SK-N-SH treated with all-trans-retinoic acid at 6 μM for 48 hours (cell line): ENCODE measurements at regions not wholly inside any gene's neighbourhood (a gene's known extent, or its start where the extent isn't known, plus 50 kb on each side); places are given as distances from the start of the nearest gene placed in this dataset.

Source experiments
- ATAC-seq: fragments of 200-7000 bp; cut with Tn5 transposase; 3 replicates; pipeline ENCODE4 v1.9.1; 2020; ENCODE audit warnings: mild to moderate bottlenecking, moderate library complexity
- ARNTL ChIP-seq: fragments of 450-650 bp; formaldehyde crosslinking; IDR thresholded peaks from 2 replicates; pipeline ENCODE4 v1.5.0; 2020; ENCODE audit warnings: low read depth, mild to moderate bottlenecking, moderate library complexity, borderline replicate concordance
- BACH2 ChIP-seq: fragments of 250-450 bp; sonication (Bioruptor Pico); IDR thresholded peaks from 2 replicates; pipeline ENCODE4 v1.9.0; 2021; ENCODE audit warnings: mild to moderate bottlenecking, borderline replicate concordance
- CSRNP3 ChIP-seq: fragments of 250-450 bp; sonication (Bioruptor Pico); IDR thresholded peaks from 2 replicates; pipeline ENCODE4 v1.5.1; 2021; ENCODE audit warnings: mild to moderate bottlenecking, moderate library complexity
- ESRRG ChIP-seq: fragments of 250-450 bp; sonication (Bioruptor Pico); IDR thresholded peaks from 2 replicates; pipeline ENCODE4 v1.6.1; 2021; ENCODE audit warnings: mild to moderate bottlenecking
- GLIS3 ChIP-seq: fragments of 250-450 bp; sonication (Bioruptor Pico); IDR thresholded peaks from 2 replicates; pipeline ENCODE4 v1.5.0; 2020; ENCODE audit warnings: mild to moderate bottlenecking, moderate library complexity
- ISL1 ChIP-seq: fragments of 250-450 bp; sonication (Bioruptor Pico); IDR thresholded peaks from 2 replicates; pipeline ENCODE4 v2.1.2; 2022; ENCODE audit warnings: mild to moderate bottlenecking, moderate library complexity
- PPARA ChIP-seq: fragments of 250-450 bp; sonication (Bioruptor Pico); IDR thresholded peaks from 2 replicates; pipeline ENCODE4 v1.5.0; 2020; ENCODE audit warnings: mild to moderate bottlenecking, borderline replicate concordance
- RARB ChIP-seq: fragments of 250-450 bp; sonication (Bioruptor Pico); IDR thresholded peaks from 2 replicates; pipeline ENCODE4 v1.8.0; 2021; ENCODE audit warnings: mild to moderate bottlenecking, moderate library complexity
- SNAI2 ChIP-seq: fragments of 250-450 bp; sonication (Bioruptor Pico); IDR thresholded peaks from 2 replicates; pipeline ENCODE4 v1.5.0; 2020; ENCODE audit warnings: mild to moderate bottlenecking, moderate library complexity
- TCF4 ChIP-seq: fragments of 250-450 bp; sonication (Bioruptor Pico); IDR thresholded peaks from 2 replicates; pipeline ENCODE4 v1.8.0; 2021; ENCODE audit warnings: mild to moderate bottlenecking, moderate library complexity, borderline replicate concordance
- ZC3H10 ChIP-seq: fragments of 250-450 bp; sonication (Bioruptor Pico); IDR thresholded peaks from 2 replicates; pipeline ENCODE4 v1.5.1; 2021; ENCODE audit warnings: mild to moderate bottlenecking, moderate library complexity
- ZFP3 ChIP-seq: fragments of 250-450 bp; sonication (Bioruptor Pico); IDR thresholded peaks from 2 replicates; pipeline ENCODE4 v1.5.0; 2020; ENCODE audit warnings: mild to moderate bottlenecking, moderate library complexity
- ZFP30 ChIP-seq: fragments of 450-650 bp; formaldehyde crosslinking; IDR thresholded peaks from 2 replicates; pipeline ENCODE4 v1.5.0; 2022; ENCODE audit warnings: mild to moderate bottlenecking, moderate library complexity
- ZNF565 ChIP-seq: fragments of 450-650 bp; formaldehyde crosslinking; conservative IDR thresholded peaks from 2 replicates; pipeline ENCODE4 v1.5.0; 2020; ENCODE audit warnings: low read depth, mild to moderate bottlenecking, moderate library complexity
- ZNF70 ChIP-seq: fragments of 450-650 bp; formaldehyde crosslinking; IDR thresholded peaks from 2 replicates; pipeline ENCODE4 v1.5.0; 2020; ENCODE audit warnings: mild to moderate bottlenecking, moderate library complexity
- ZNF8 ChIP-seq: fragments of 450-650 bp; formaldehyde crosslinking; IDR thresholded peaks from 2 replicates; pipeline ENCODE4 v1.5.0; 2020; ENCODE audit warnings: mild to moderate bottlenecking, moderate library complexity
- TF ChIP-seq, protein P1 (sequence below): fragments of 250-450 bp; sonication (Bioruptor Pico); IDR thresholded peaks from 2 replicates; pipeline ENCODE4 v1.8.0; 2020; ENCODE audit warnings: mild to moderate bottlenecking, moderate library complexity, borderline replicate concordance
- TF ChIP-seq, protein P2 (sequence below): fragments of 250-450 bp; sonication (Bioruptor Pico); IDR thresholded peaks from 2 replicates; pipeline ENCODE4 v1.5.0; 2020; ENCODE audit warnings: mild to moderate bottlenecking, moderate library complexity
- TF ChIP-seq, protein P3 (sequence below): fragments of 250-450 bp; sonication (Bioruptor Pico); IDR thresholded peaks from 2 replicates; pipeline ENCODE4 v1.8.0; 2021; ENCODE audit warnings: low read depth, mild to moderate bottlenecking, moderate library complexity, borderline replicate concordance

DNA sequence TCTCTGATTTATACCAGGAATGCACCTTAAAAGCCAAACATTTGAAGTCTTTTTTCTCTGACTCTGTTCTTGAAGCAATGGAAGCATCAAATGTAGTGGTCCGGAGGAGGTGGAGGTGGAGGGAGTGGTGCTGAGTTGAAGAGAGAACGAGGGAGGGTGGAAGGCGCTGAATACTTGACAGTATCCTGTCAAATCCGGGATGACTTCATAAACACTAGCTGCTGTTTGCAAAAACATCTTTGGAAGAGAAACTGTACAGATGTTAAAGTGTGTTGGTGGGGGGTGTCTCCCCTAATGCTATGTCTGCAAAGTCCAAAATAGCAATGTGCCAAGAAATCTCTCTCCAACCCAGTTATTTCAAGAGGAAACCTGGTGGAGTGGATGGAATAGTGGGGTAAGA lies 328.5 kb upstream of the AUTS2 start:
- TF ChIP-seq BACH2 (CRISPR knock-in tag) (no peak), ZNF8 (CRISPR knock-in tag) (no peak), ESRRG (no peak), ZFP3 (CRISPR knock-in tag) (no peak), RARB (CRISPR knock-in tag) (no peak), ZC3H10 (CRISPR knock-in tag) (no peak), ZNF70 (CRISPR knock-in tag) (no peak), CSRNP3 (CRISPR knock-in tag) (no peak), SNAI2 (CRISPR knock-in tag) (no peak), GLIS3 (CRISPR knock-in tag) (no peak), ARNTL (CRISPR knock-in tag) (no peak)
- TF ChIP-seq, protein P1, sequence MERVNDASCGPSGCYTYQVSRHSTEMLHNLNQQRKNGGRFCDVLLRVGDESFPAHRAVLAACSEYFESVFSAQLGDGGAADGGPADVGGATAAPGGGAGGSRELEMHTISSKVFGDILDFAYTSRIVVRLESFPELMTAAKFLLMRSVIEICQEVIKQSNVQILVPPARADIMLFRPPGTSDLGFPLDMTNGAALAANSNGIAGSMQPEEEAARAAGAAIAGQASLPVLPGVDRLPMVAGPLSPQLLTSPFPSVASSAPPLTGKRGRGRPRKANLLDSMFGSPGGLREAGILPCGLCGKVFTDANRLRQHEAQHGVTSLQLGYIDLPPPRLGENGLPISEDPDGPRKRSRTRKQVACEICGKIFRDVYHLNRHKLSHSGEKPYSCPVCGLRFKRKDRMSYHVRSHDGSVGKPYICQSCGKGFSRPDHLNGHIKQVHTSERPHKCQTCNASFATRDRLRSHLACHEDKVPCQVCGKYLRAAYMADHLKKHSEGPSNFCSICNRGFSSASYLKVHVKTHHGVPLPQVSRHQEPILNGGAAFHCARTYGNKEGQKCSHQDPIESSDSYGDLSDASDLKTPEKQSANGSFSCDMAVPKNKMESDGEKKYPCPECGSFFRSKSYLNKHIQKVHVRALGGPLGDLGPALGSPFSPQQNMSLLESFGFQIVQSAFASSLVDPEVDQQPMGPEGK (CRISPR knock-in tag), result no peak
- TF ChIP-seq, protein P2, sequence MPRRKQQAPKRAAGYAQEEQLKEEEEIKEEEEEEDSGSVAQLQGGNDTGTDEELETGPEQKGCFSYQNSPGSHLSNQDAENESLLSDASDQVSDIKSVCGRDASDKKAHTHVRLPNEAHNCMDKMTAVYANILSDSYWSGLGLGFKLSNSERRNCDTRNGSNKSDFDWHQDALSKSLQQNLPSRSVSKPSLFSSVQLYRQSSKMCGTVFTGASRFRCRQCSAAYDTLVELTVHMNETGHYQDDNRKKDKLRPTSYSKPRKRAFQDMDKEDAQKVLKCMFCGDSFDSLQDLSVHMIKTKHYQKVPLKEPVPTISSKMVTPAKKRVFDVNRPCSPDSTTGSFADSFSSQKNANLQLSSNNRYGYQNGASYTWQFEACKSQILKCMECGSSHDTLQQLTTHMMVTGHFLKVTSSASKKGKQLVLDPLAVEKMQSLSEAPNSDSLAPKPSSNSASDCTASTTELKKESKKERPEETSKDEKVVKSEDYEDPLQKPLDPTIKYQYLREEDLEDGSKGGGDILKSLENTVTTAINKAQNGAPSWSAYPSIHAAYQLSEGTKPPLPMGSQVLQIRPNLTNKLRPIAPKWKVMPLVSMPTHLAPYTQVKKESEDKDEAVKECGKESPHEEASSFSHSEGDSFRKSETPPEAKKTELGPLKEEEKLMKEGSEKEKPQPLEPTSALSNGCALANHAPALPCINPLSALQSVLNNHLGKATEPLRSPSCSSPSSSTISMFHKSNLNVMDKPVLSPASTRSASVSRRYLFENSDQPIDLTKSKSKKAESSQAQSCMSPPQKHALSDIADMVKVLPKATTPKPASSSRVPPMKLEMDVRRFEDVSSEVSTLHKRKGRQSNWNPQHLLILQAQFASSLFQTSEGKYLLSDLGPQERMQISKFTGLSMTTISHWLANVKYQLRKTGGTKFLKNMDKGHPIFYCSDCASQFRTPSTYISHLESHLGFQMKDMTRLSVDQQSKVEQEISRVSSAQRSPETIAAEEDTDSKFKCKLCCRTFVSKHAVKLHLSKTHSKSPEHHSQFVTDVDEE (CRISPR knock-in tag), result no peak
- TF ChIP-seq, protein P3, sequence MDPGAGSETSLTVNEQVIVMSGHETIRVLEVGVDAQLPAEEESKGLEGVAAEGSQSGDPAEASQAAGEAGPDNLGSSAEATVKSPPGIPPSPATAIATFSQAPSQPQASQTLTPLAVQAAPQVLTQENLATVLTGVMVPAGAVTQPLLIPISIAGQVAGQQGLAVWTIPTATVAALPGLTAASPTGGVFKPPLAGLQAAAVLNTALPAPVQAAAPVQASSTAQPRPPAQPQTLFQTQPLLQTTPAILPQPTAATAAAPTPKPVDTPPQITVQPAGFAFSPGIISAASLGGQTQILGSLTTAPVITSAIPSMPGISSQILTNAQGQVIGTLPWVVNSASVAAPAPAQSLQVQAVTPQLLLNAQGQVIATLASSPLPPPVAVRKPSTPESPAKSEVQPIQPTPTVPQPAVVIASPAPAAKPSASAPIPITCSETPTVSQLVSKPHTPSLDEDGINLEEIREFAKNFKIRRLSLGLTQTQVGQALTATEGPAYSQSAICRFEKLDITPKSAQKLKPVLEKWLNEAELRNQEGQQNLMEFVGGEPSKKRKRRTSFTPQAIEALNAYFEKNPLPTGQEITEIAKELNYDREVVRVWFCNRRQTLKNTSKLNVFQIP, result no peak
- ATAC-seq, result no peak

GRCh38 chr7:69272101-69272500 lies 326.2 kb upstream of the AUTS2 start:
- no peak for TF ChIP-seq RARB (CRISPR knock-in tag)
- no peak for TF ChIP-seq TCF4 (CRISPR knock-in tag)
- TF ChIP-seq, protein P1 (CRISPR knock-in tag), result no peak
- TF ChIP-seq BACH2 (CRISPR knock-in tag), result no peak
- TF ChIP-seq CSRNP3 (CRISPR knock-in tag), result no peak
- no peak for TF ChIP-seq ESRRG
- TF ChIP-seq GLIS3 (CRISPR knock-in tag), result no peak
- no peak for ATAC-seq

GRCh38 chr7:69276011-69276729 lies 322.1 kb upstream of the AUTS2 start:
- ATAC-seq, result no peak
- no peak for TF ChIP-seq ZNF70 (CRISPR knock-in tag)
- TF ChIP-seq SNAI2 (CRISPR knock-in tag), result no peak
- no peak for TF ChIP-seq ESRRG
- TF ChIP-seq, protein P1 (CRISPR knock-in tag), result no peak
- TF ChIP-seq GLIS3 (CRISPR knock-in tag), result no peak
- TF ChIP-seq ZNF8 (CRISPR knock-in tag), result no peak
- no peak for TF ChIP-seq ZC3H10 (CRISPR knock-in tag)
- TF ChIP-seq TCF4 (CRISPR knock-in tag), result no peak
- TF ChIP-seq ZNF565 (CRISPR knock-in tag), result no peak
- no peak for TF ChIP-seq ZFP30
- no peak for TF ChIP-seq RARB (CRISPR knock-in tag)
- no peak for TF ChIP-seq PPARA (CRISPR knock-in tag)
- no peak for TF ChIP-seq ZFP3 (CRISPR knock-in tag)
- no peak for TF ChIP-seq ISL1 (CRISPR knock-in tag)
